GM12878 (cell line): ENCODE measurements at regions not wholly inside any gene's neighbourhood (a gene's known extent, or its start where the extent isn't known, plus 50 kb on each side); places are given as distances from the start of the nearest gene placed in this dataset.
"Not testable (repeated sequence)": the region's sequence is repeated elsewhere in the genome, so short reads cannot be mapped to it uniquely, and the experiment has no call there.

ENCODE experiments used
- CBX5 ChIP-seq: sonication (generic); IDR thresholded peaks from 2 replicates; pipeline ENCODE4 v1.6.1; 2016; ENCODE audit warnings: low read depth, moderate library complexity, mild to moderate bottlenecking, inconsistent platforms
- EZH2 ChIP-seq: IDR thresholded peaks from 2 replicates; pipeline ENCODE4 v1.6.1; 2012; ENCODE audit warnings: low read depth, mild to moderate bottlenecking, control low read depth, inconsistent platforms, low read length, borderline replicate concordance; ENCODE audit not compliant: control insufficient read depth
- NFIC ChIP-seq: IDR thresholded peaks from 2 replicates; pipeline ENCODE4 v1.6.1; 2012; ENCODE audit warnings: low read depth, mild to moderate bottlenecking, inconsistent platforms, low read length, moderate library complexity
- PBX3 ChIP-seq: IDR thresholded peaks from 2 replicates; pipeline ENCODE4 v1.6.1; 2011; ENCODE audit warnings: mild to moderate bottlenecking, low read depth, low read length, moderate library complexity; ENCODE audit not compliant: insufficient replicate concordance
- SMC3 ChIP-seq: IDR thresholded peaks from 2 replicates; pipeline ENCODE4 v1.6.1; 2011; ENCODE audit warnings: low read length, improper control_type of control experiment, borderline replicate concordance
- SPI1 ChIP-seq: IDR thresholded peaks from 2 replicates; pipeline ENCODE4 v1.6.1; 2011; ENCODE audit warnings: low read depth, mild to moderate bottlenecking, low read length, moderate library complexity, borderline replicate concordance; ENCODE audit not compliant: insufficient read depth
- TF ChIP-seq, protein P1 (sequence below): fragments of 450-650 bp; IDR thresholded peaks from 2 replicates; pipeline ENCODE4 v1.6.1; 2018; ENCODE audit warnings: mild to moderate bottlenecking, low read depth, moderate library complexity; ENCODE audit not compliant: partially characterized antibody

GRCh38 chr6:3973152-3973551, 105.8 kb downstream of the FAM217A start:
- TF ChIP-seq NFIC, SMC3, CBX5, SPI1, PBX3, EZH2: not testable (repeated sequence)
- TF ChIP-seq, protein P1, sequence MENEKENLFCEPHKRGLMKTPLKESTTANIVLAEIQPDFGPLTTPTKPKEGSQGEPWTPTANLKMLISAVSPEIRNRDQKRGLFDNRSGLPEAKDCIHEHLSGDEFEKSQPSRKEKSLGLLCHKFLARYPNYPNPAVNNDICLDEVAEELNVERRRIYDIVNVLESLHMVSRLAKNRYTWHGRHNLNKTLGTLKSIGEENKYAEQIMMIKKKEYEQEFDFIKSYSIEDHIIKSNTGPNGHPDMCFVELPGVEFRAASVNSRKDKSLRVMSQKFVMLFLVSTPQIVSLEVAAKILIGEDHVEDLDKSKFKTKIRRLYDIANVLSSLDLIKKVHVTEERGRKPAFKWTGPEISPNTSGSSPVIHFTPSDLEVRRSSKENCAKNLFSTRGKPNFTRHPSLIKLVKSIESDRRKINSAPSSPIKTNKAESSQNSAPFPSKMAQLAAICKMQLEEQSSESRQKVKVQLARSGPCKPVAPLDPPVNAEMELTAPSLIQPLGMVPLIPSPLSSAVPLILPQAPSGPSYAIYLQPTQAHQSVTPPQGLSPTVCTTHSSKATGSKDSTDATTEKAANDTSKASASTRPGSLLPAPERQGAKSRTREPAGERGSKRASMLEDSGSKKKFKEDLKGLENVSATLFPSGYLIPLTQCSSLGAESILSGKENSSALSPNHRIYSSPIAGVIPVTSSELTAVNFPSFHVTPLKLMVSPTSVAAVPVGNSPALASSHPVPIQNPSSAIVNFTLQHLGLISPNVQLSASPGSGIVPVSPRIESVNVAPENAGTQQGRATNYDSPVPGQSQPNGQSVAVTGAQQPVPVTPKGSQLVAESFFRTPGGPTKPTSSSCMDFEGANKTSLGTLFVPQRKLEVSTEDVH, result not testable (repeated sequence)
